K562 (cell line): ENCODE measurements at regions not wholly inside any gene's neighbourhood (a gene's known extent, or its start where the extent isn't known, plus 50 kb on each side); places are given as distances from the start of the nearest gene placed in this dataset.
"Not testable (repeated sequence)": the region's sequence is repeated elsewhere in the genome, so short reads cannot be mapped to it uniquely, and the experiment has no call there.

Experiments
- ATAC-seq: fragments of 200-7000 bp; cut with Tn5 transposase; 3 replicates; pipeline ENCODE4 v1.9.1; 2020; ENCODE audit warnings: moderate library complexity
- BruUV-seq: library from RNA; stranded (reverse); fragments of 400-500 nt; replicated peaks from 2 replicates; lab custom pipeline; 2021; lab: Mats Ljungman, UMichigan
- CTCF ChIA-PET: fragments of 300-600 bp; formaldehyde crosslinking; extraction: SDS; loops from one replicate; lab custom pipeline; 2021; ENCODE audit warnings: low intra/inter-chr PET ratio; lab: Yijun Ruan, JAX
- POLR2A ChIA-PET: fragments of 300-600, 350-650 bp; sonication (Branson Sonifier 250); formaldehyde crosslinking; extraction: SDS; loops from one replicate; lab custom pipeline; 2021; ENCODE audit warnings: antibody characterized with exemption, inconsistent platforms; lab: Yijun Ruan, JAX
- DNase-seq, 4 experiments: peaks; one replicate each; pipeline versions ENCODE4 v3.0.0 to v3.0.0-alpha.2; 2011 to 2018; ENCODE audit warnings: low spot score in 3 of 4, mixed read lengths in 3 of 4; ENCODE audit errors: extremely low read depth in 1 of 4
- FAIRE-seq: peaks from 2 replicates; lab custom pipeline; 2011; peaks lifted over from hg19 to GRCh38; lab: Jason Lieb, UNC
- H2AFZ ChIP-seq: 2 replicates; pipeline ENCODE4 v1.6.0; 2011; ENCODE audit warnings: low read depth, low read length, control low read depth, inconsistent platforms
- H3K27ac ChIP-seq: fragments of 200-600 bp; 3 replicates; pipeline ENCODE4 v1.8.0; 2011; ENCODE audit warnings: low read depth, mild to moderate bottlenecking, control low read depth, inconsistent platforms, low read length, moderate library complexity, mixed read lengths; ENCODE audit errors: extremely low read depth
- H3K27me3 ChIP-seq, 2 experiments: fragments of 300-600 bp in 1 of 2; 2 replicates in 1 of 2; 3 replicates in 1 of 2; pipeline versions ENCODE4 v1.6.0 to v1.8.0; 2011; ENCODE audit warnings: inconsistent platforms in 2 of 2, low read length in 2 of 2, mild to moderate bottlenecking in 1 of 2, mixed read lengths in 1 of 2, moderate library complexity in 1 of 2; ENCODE audit not compliant: control insufficient read depth in 2 of 2, insufficient read depth in 2 of 2
- H3K36me3 ChIP-seq: fragments of 300-600 bp; 3 replicates; pipeline ENCODE4 v1.8.0; 2011; ENCODE audit warnings: mild to moderate bottlenecking, low read length, inconsistent platforms; ENCODE audit not compliant: control insufficient read depth, insufficient read depth
- H3K4me1 ChIP-seq, 2 experiments: fragments of 200-600 bp in 1 of 2; replicated peaks in 1 of 2; 2 replicates in 1 of 2; 3 replicates in 1 of 2; pipeline versions ENCODE4 v1.5.1 to v1.8.0; 2011; ENCODE audit warnings: inconsistent platforms in 2 of 2, low read length in 2 of 2, mild to moderate bottlenecking in 1 of 2, mixed read lengths in 1 of 2, moderate library complexity in 1 of 2; ENCODE audit not compliant: control insufficient read depth in 2 of 2, insufficient read depth in 2 of 2
- H3K4me2 ChIP-seq: 2 replicates; pipeline ENCODE4 v1.6.1; 2011; ENCODE audit warnings: low read length, control low read depth, inconsistent platforms, mixed read lengths; ENCODE audit not compliant: insufficient read depth
- H3K4me3 ChIP-seq: fragments of 200-600 bp; sonication (generic), shearing (Covaris generic); 2 replicates; pipeline ENCODE4 v1.5.1; 2016; ENCODE audit warnings: control low read depth, inconsistent platforms
- H3K79me2 ChIP-seq: fragments of 200-600 bp; 3 replicates; pipeline ENCODE4 v1.8.0; 2011; ENCODE audit warnings: low read length, inconsistent platforms; ENCODE audit not compliant: control insufficient read depth, insufficient read depth
- H3K9ac ChIP-seq, 2 experiments: 2 replicates each; pipeline versions ENCODE4 v1.6.0 to v1.6.1; 2011; ENCODE audit warnings: low read depth in 2 of 2, low read length in 2 of 2, control low read depth in 1 of 2, inconsistent platforms in 1 of 2, mild to moderate bottlenecking in 1 of 2, mixed read lengths in 1 of 2; ENCODE audit not compliant: insufficient read depth in 1 of 2
- H3K9me1 ChIP-seq: one replicate; pipeline ENCODE4 v1.6.0; 2011; ENCODE audit warnings: inconsistent platforms, mild to moderate bottlenecking, low read length, moderate library complexity; ENCODE audit not compliant: control insufficient read depth, insufficient read depth
- H3K9me3 ChIP-seq: replicated peaks from 2 replicates; pipeline ENCODE4 v1.5.1; 2011; ENCODE audit warnings: low read depth, low read length, inconsistent platforms; ENCODE audit not compliant: control insufficient read depth, insufficient read depth
- H4K20me1 ChIP-seq: replicated peaks from 2 replicates; pipeline ENCODE4 v1.6.1; 2011; ENCODE audit warnings: low read length, inconsistent platforms, mixed read lengths; ENCODE audit not compliant: control insufficient read depth, insufficient read depth
- BCL6 ChIP-seq: fragments of 250-450 bp; sonication (Bioruptor Pico); IDR thresholded peaks from 2 replicates; pipeline ENCODE4 v1.4.0; 2020
- E2F8 ChIP-seq: fragments of 450-650 bp; IDR thresholded peaks from 2 replicates; pipeline ENCODE4 v1.7.1; 2018; ENCODE audit warnings: mild to moderate bottlenecking, low read depth; ENCODE audit not compliant: partially characterized antibody
- FOXA3 ChIP-seq, 2 experiments: fragments of 450-650 bp in 1 of 2; sonication (generic) in 1 of 2; formaldehyde crosslinking; IDR thresholded peaks in 1 of 2; conservative IDR thresholded peaks in 1 of 2; 2 replicates each; pipeline versions ENCODE4 v1.4.0 to v1.8.0; 2020 to 2022; ENCODE audit warnings: mild to moderate bottlenecking in 2 of 2, missing genetic modification reagents in 1 of 2
- KHSRP ChIP-seq: fragments of 450-650 bp; IDR thresholded peaks from 2 replicates; pipeline ENCODE4 v1.6.1; 2017
- PHF20 ChIP-seq: fragments of 450-650 bp; IDR thresholded peaks from 2 replicates; pipeline ENCODE4 v1.6.1; 2018; ENCODE audit not compliant: partially characterized antibody
- SMARCE1 ChIP-seq: fragments of 450-650 bp; IDR thresholded peaks from 2 replicates; pipeline ENCODE4 v1.7.1; 2016; ENCODE audit warnings: mild to moderate bottlenecking
- TBL1XR1 ChIP-seq, 2 experiments: IDR thresholded peaks; 2 replicates each; pipeline ENCODE4 v1.6.1; 2012; ENCODE audit warnings: improper control_type of control experiment in 2 of 2, low read length in 2 of 2, mild to moderate bottlenecking in 1 of 2
- ZNF583 ChIP-seq: fragments of 250-450 bp; sonication (Bioruptor Pico); IDR thresholded peaks from 2 replicates; pipeline ENCODE4 v1.4.0; 2020
- WGBS: fragments of 100-300 bp; shearing (Covaris generic); methylation state at CpG from one replicate; pipeline ENCODE4 v1.1.6; 2016; ENCODE audit warnings: low coverage, mixed read lengths; ENCODE audit not compliant: insufficient coverage; ENCODE audit errors: missing lambda C conversion rate; 5-methylcytosine and 5-hydroxymethylcytosine counted together
- in situ Hi-C: fragments of 300-500 bp; cut with MboI; formaldehyde crosslinking; loops from 4 replicates; pipeline ENCODE4 v1.15.0; 2018; ENCODE audit warnings: inconsistent platforms, mixed read lengths
- intact Hi-C: fragments of 100-400 bp; cut with micrococcal nuclease; formaldehyde crosslinking; loops from 2 replicates; pipeline ENCODE4 v1.14.2; 2022

DNA sequence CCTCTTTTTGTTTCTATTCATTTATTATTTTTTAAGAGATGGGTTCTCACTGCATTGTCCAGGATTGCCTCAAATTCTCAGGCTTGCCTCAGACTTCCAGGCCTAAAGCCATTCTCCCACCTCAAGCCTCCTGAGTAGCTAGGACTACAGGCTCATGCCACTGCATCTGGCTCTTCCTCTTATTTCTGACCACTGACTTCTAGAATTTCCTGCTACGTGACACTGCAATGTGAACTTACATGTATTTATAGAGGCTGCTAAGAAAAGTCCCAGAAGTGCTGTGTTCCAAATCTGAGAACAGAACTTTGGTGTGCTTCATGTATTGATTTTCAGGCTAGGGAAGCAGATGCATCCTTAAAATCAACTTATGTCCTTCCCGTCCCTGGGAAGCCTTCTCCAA is 407.4 kb downstream of the RSL24D1 start:
- H4K20me1 ChIP-seq, result no peaks in the 10 kb centered on the region
- CTCF ChIA-PET, result no interaction called here
- POLR2A ChIA-PET, result no interaction called here

GRCh38 chr15:54781220-54781619 is 415.5 kb downstream of the RSL24D1 start:
- DNase-seq, H3K4me3 ChIP-seq, H2AFZ ChIP-seq, H3K4me2 ChIP-seq, CTCF ChIA-PET, BruUV-seq, H3K27ac ChIP-seq, H3K9me3 ChIP-seq, H4K20me1 ChIP-seq, H3K36me3 ChIP-seq, POLR2A ChIA-PET, FAIRE-seq, H3K4me1 ChIP-seq, H3K79me2 ChIP-seq, in situ Hi-C loops, ATAC-seq, intact Hi-C loops, H3K9ac ChIP-seq, H3K27me3 ChIP-seq, H3K9me1 ChIP-seq: not testable (repeated sequence)
- WGBS, result 3% methylated on average over 11 of the region's 26 CpGs

More for the DNA sequence above, 407.4 kb downstream of the RSL24D1 start:
- Histone ChIP-seq H3K9ac (no peak overlapping the region), H3K36me3 (no peaks in the 10 kb centered on the region), H3K4me2 (no peak overlapping the region), H3K9me1 (no peaks in the 10 kb centered on the region), H3K27ac (no peak overlapping the region), H3K4me3 (no peak overlapping the region), H3K9me3 (no peaks in the 10 kb centered on the region; the same call in 1 of the 2 replicates), H3K27me3 (no peaks in the 10 kb centered on the region), H3K79me2 (no peaks in the 10 kb centered on the region), H2AFZ (no peak overlapping the region), H3K4me1 (no peaks in the 10 kb centered on the region)
- 3% methylated on average over 2 of the region's 2 CpGs for WGBS
- no peak for TF ChIP-seq FOXA3 (CRISPR knock-in tag; conservative IDR thresholded peaks at IDR 0.05 in 1 of 2, IDR thresholded peaks at IDR 0.05 in 1 of 2)
- no peak for TF ChIP-seq ZNF583 (CRISPR knock-in tag)
- no peak for TF ChIP-seq BCL6
- TF ChIP-seq PHF20, result no peak
- TF ChIP-seq KHSRP, result no peak
- TF ChIP-seq E2F8, result no peak
- no peak for TF ChIP-seq SMARCE1
- TF ChIP-seq TBL1XR1 (IDR thresholded peaks at IDR 0.05; ENCODE audit: low read length in 2 of 2), result no peak
- intact Hi-C loops (no loop called here), in situ Hi-C loops (no loop called here)
- DNase-seq (no peak), FAIRE-seq (no peak), ATAC-seq (no peak)
- no TSS peak for BruUV-seq
